ENCODE measurements at regions not wholly inside any gene's neighbourhood (a gene's known extent, or its start where the extent isn't known, plus 50 kb on each side); places are given as distances from the start of the nearest gene placed in this dataset.
"Not testable (repeated sequence)": the region's sequence is repeated elsewhere in the genome, so short reads cannot be mapped to it uniquely, and the experiment has no call there.

GRCh38 chr1:106393046-106393445 lies 663.4 kb upstream of the PRMT6 start:
- WGBS, 5 donors = 55 to 85% (median 70%) methylated on average over 1 of the region's 1 CpG
- Histone ChIP-seq H3K27ac (no peak overlapping the region), H3K27me3 (replicated peaks in 1 of 7) (no peaks in the 10 kb centered on the region), H3K9me3 (peaks cover 0 to 2% (median 0%) of the 10 kb centered on the region in 8 donors), H3K4me3 (no peak overlapping the region), H3K36me3 (no peaks in the 10 kb centered on the region), H3K4me1 (no peaks in the 10 kb centered on the region)
- intact Hi-C loops (cut with DNase I; ENCODE audit: low total_unique reads) = no loop called here
- TF ChIP-seq CTCF (IDR thresholded peaks at IDR 0.05 in 8 of 11, conservative IDR thresholded peaks at IDR 0.05 in 3 of 11) = no peak
- no peak for TF ChIP-seq POLR2AphosphoS5 (IDR thresholded peaks at IDR 0.05)
- no peak for TF ChIP-seq POLR2A (IDR thresholded peaks at IDR 0.05)
- DNase-seq = no peak

- H3K9me3 ChIP-seq = peaks cover 0 to 4% (median 0%) of the 10 kb centered on the region in 8 donors
- no peak for DNase-seq
- H3K27ac ChIP-seq = no peak overlapping the region
- no peak overlapping the region for H3K4me3 ChIP-seq
- intact Hi-C loops (cut with DNase I; ENCODE audit: low total_unique reads) = no loop called here
- no peaks in the 10 kb centered on the region for H3K4me1 ChIP-seq
- H3K27me3 ChIP-seq (replicated peaks in 1 of 7) = no peaks in the 10 kb centered on the region
- no peaks in the 10 kb centered on the region for H3K36me3 ChIP-seq
- TF ChIP-seq POLR2A (IDR thresholded peaks at IDR 0.05) (no peak), CTCF (IDR thresholded peaks at IDR 0.05 in 8 of 11, conservative IDR thresholded peaks at IDR 0.05 in 3 of 11) (no peak), POLR2AphosphoS5 (IDR thresholded peaks at IDR 0.05) (no peak)
Measured at GRCh38 chr1:106396020-106396419, 660.5 kb upstream of the PRMT6 start.

GRCh38 chr1:106398391-106398790 lies 658.1 kb upstream of the PRMT6 start:
- no peak for TF ChIP-seq POLR2AphosphoS5 (IDR thresholded peaks at IDR 0.05)
- TF ChIP-seq CTCF (IDR thresholded peaks at IDR 0.05 in 8 of 11, conservative IDR thresholded peaks at IDR 0.05 in 3 of 11) = no peak
- TF ChIP-seq POLR2A (IDR thresholded peaks at IDR 0.05) = no peak
- 86 to 90% (median 88%) methylated on average over 5 of the region's 5 CpGs for WGBS, 5 donors
- Histone ChIP-seq H3K36me3 (no peaks in the 10 kb centered on the region), H3K27ac (no peak overlapping the region), H3K9me3 (peaks cover 0 to 4% (median 0%) of the 10 kb centered on the region in 8 donors), H3K4me3 (no peak overlapping the region), H3K27me3 (replicated peaks in 1 of 7) (no peaks in the 10 kb centered on the region), H3K4me1 (no peaks in the 10 kb centered on the region)
- DNase-seq = no peak
- intact Hi-C loops (cut with DNase I; ENCODE audit: low total_unique reads) = no loop called here

- H3K4me3 ChIP-seq = no peak overlapping the region
- H3K36me3 ChIP-seq = no peaks in the 10 kb centered on the region
- 79 to 91% (median 87%) methylated on average over 1 of the region's 1 CpG for WGBS, 5 donors
- H3K4me1 ChIP-seq = no peaks in the 10 kb centered on the region
- no peaks in the 10 kb centered on the region for H3K27me3 ChIP-seq (replicated peaks in 1 of 7)
- DNase-seq = no peak
- no peak overlapping the region for H3K27ac ChIP-seq
- no peaks in the 10 kb centered on the region for H3K9me3 ChIP-seq
- intact Hi-C loops (cut with DNase I; ENCODE audit: low total_unique reads) = no loop called here
- no peak for TF ChIP-seq CTCF (IDR thresholded peaks at IDR 0.05 in 8 of 11, conservative IDR thresholded peaks at IDR 0.05 in 3 of 11)
- TF ChIP-seq POLR2AphosphoS5 (IDR thresholded peaks at IDR 0.05) = no peak
- TF ChIP-seq POLR2A (IDR thresholded peaks at IDR 0.05) = no peak
Measured at GRCh38 chr1:106406114-106406513, 650.4 kb upstream of the PRMT6 start.

GRCh38 chr1:106412321-106412720 lies 644.2 kb upstream of the PRMT6 start:
- H3K36me3 ChIP-seq; H3K27me3 ChIP-seq (replicated peaks in 1 of 7); H3K9me3 ChIP-seq; intact Hi-C loops (cut with DNase I; ENCODE audit: low total_unique reads); DNase-seq; H3K4me1 ChIP-seq; H3K27ac ChIP-seq; H3K4me3 ChIP-seq: not testable (repeated sequence)
- WGBS, 5 donors = 88 to 100% (median 91%) methylated on average over 2 to 18 of the region's 18 CpGs
